Right atrium auricular region (tissue), 2 donors: ENCODE measurements at regions not wholly inside any gene's neighbourhood (a gene's known extent, or its start where the extent isn't known, plus 50 kb on each side); places are given as distances from the start of the nearest gene placed in this dataset.

ENCODE experiments used
- DNase-seq: peaks from one replicate; pipeline ENCODE4 v3.0.0-alpha.2; 2019; ENCODE audit warnings: low spot score
- H3K27ac ChIP-seq, 2 donors: fragments of 200-600 bp; sonication (generic); 1 replicate in 1 of 2; 2 replicates in 1 of 2; pipeline ENCODE4 v1.5.1; 2016 to 2019
- H3K27me3 ChIP-seq, 2 donors: fragments of 200-600 bp; sonication (generic); one replicate each; pipeline versions ENCODE4 v1.5.1 to v1.6.0; 2017 to 2019
- H3K36me3 ChIP-seq: fragments of 200-600 bp; sonication (generic); one replicate; pipeline ENCODE4 v1.5.1; 2016
- H3K4me1 ChIP-seq, 2 donors: fragments of 200-600 bp; sonication (generic); one replicate each; pipeline versions ENCODE4 v1.5.1 to v1.6.0; 2017 to 2019
- H3K4me3 ChIP-seq, 2 donors: fragments of 200-600 bp; sonication (generic); 1 replicate in 1 of 2; 2 replicates in 1 of 2; pipeline ENCODE4 v1.5.1; 2017 to 2019; ENCODE audit warnings: mild to moderate bottlenecking in 1 of 2, moderate library complexity in 1 of 2
- H3K9me3 ChIP-seq, 2 donors: fragments of 200-600 bp; sonication (generic); one replicate each; pipeline ENCODE4 v1.5.1; 2019
- CTCF ChIP-seq, 2 donors: fragments of 200-600 bp; sonication (generic); IDR thresholded peaks; one replicate each; pipeline ENCODE4 v1.5.1; 2019; ENCODE audit warnings: antibody characterized with exemption in 2 of 2

- no peaks in the 10 kb centered on the region for H3K4me1 ChIP-seq
- no peak for TF ChIP-seq CTCF (IDR thresholded peaks at IDR 0.05)
- no peak overlapping the region for H3K4me3 ChIP-seq
- no peak for DNase-seq
- H3K27ac ChIP-seq: no peak overlapping the region
- peaks cover 0 to 6% of the 10 kb centered on the region in 2 donors for H3K9me3 ChIP-seq
- no peaks in the 10 kb centered on the region for H3K36me3 ChIP-seq
- H3K27me3 ChIP-seq: no peaks in the 10 kb centered on the region
Measured at GRCh38 chr7:109044691-109045090, 475.0 kb downstream of the DNAJB9 start.

GRCh38 chr7:109049366-109049765, 479.7 kb downstream of the DNAJB9 start:
- H3K27me3 ChIP-seq: no peaks in the 10 kb centered on the region
- no peak for DNase-seq
- no peaks in the 10 kb centered on the region for H3K4me1 ChIP-seq
- TF ChIP-seq CTCF (IDR thresholded peaks at IDR 0.05): no peak
- no peaks in the 10 kb centered on the region for H3K9me3 ChIP-seq
- H3K27ac ChIP-seq: no peak overlapping the region
- no peaks in the 10 kb centered on the region for H3K36me3 ChIP-seq
- H3K4me3 ChIP-seq: no peak overlapping the region

GRCh38 chr7:109059089-109059488, 489.4 kb downstream of the DNAJB9 start:
- H3K27ac ChIP-seq: no peak overlapping the region
- TF ChIP-seq CTCF (IDR thresholded peaks at IDR 0.05): no peak
- no peak overlapping the region for H3K4me3 ChIP-seq
- no peaks in the 10 kb centered on the region for H3K27me3 ChIP-seq
- no peaks in the 10 kb centered on the region for H3K9me3 ChIP-seq
- H3K4me1 ChIP-seq: no peaks in the 10 kb centered on the region
- no peaks in the 10 kb centered on the region for H3K36me3 ChIP-seq
- DNase-seq: no peak

- no peaks in the 10 kb centered on the region for H3K36me3 ChIP-seq
- H3K9me3 ChIP-seq: no peaks in the 10 kb centered on the region
- DNase-seq: no peak
- H3K27me3 ChIP-seq: no peaks in the 10 kb centered on the region
- no peak overlapping the region for H3K27ac ChIP-seq
- no peaks in the 10 kb centered on the region for H3K4me1 ChIP-seq
- TF ChIP-seq CTCF (IDR thresholded peaks at IDR 0.05): no peak
- no peak overlapping the region for H3K4me3 ChIP-seq
Measured at GRCh38 chr7:109062798-109063197, 493.1 kb downstream of the DNAJB9 start.

GRCh38 chr7:109073543-109073942, 503.9 kb downstream of the DNAJB9 start:
- no peaks in the 10 kb centered on the region for H3K36me3 ChIP-seq
- H3K4me1 ChIP-seq: no peaks in the 10 kb centered on the region
- no peaks in the 10 kb centered on the region for H3K27me3 ChIP-seq
- TF ChIP-seq CTCF (IDR thresholded peaks at IDR 0.05): no peak
- no peak overlapping the region for H3K4me3 ChIP-seq
- no peak overlapping the region for H3K27ac ChIP-seq
- no peak for DNase-seq
- no peaks in the 10 kb centered on the region for H3K9me3 ChIP-seq

- H3K27ac ChIP-seq: no peak overlapping the region
- DNase-seq: no peak
- TF ChIP-seq CTCF (IDR thresholded peaks at IDR 0.05): no peak
- H3K4me3 ChIP-seq: no peak overlapping the region
- H3K4me1 ChIP-seq: no peaks in the 10 kb centered on the region
- H3K27me3 ChIP-seq: no peaks in the 10 kb centered on the region
- H3K9me3 ChIP-seq: no peaks in the 10 kb centered on the region
- no peaks in the 10 kb centered on the region for H3K36me3 ChIP-seq
Measured at GRCh38 chr7:109076396-109076972, 506.8 kb downstream of the DNAJB9 start.
